Liver (tissue), 8 donors: ENCODE measurements at regions not wholly inside any gene's neighbourhood (a gene's known extent, or its start where the extent isn't known, plus 50 kb on each side); places are given as distances from the start of the nearest gene placed in this dataset.

Experiments
- DNase-seq: peaks from one replicate; pipeline ENCODE4 v3.0.0-alpha.2; 2017; ENCODE audit warnings: low spot score
- H3K27ac ChIP-seq, 2 donors: one replicate each; pipeline ENCODE4 v1.7.0; 2013; ENCODE audit warnings: inconsistent platforms in 2 of 2, low read length in 2 of 2, control low read depth in 1 of 2, low read depth in 1 of 2, mild to moderate bottlenecking in 1 of 2
- H3K27me3 ChIP-seq, 4 donors: one replicate each; pipeline versions ENCODE4 v1.6.1 to v1.7.0; 2013; ENCODE audit warnings: low read length in 3 of 4, inconsistent platforms in 1 of 4, mild to moderate bottlenecking in 1 of 4, moderate library complexity in 1 of 4; ENCODE audit not compliant: control insufficient read depth in 4 of 4, insufficient read depth in 4 of 4
- H3K36me3 ChIP-seq, 4 donors: one replicate each; pipeline versions ENCODE4 v1.6.1 to v1.7.0; 2013; ENCODE audit warnings: low read length in 3 of 4, mild to moderate bottlenecking in 3 of 4, low read depth in 1 of 4, moderate library complexity in 1 of 4; ENCODE audit not compliant: control insufficient read depth in 4 of 4, insufficient read depth in 3 of 4
- H3K4me1 ChIP-seq, 4 donors: one replicate each; pipeline versions ENCODE4 v1.6.1 to v1.7.0; 2013; ENCODE audit warnings: low read length in 3 of 4, mild to moderate bottlenecking in 3 of 4, moderate library complexity in 1 of 4; ENCODE audit not compliant: control insufficient read depth in 4 of 4, insufficient read depth in 4 of 4
- H3K4me3 ChIP-seq, 3 donors: one replicate each; pipeline versions ENCODE4 v1.6.1 to v1.7.0; 2013; ENCODE audit warnings: low read length in 3 of 3, control low read depth in 1 of 3, low read depth in 1 of 3, mild to moderate bottlenecking in 1 of 3
- H3K9ac ChIP-seq, 2 donors: one replicate each; pipeline ENCODE4 v1.7.0; 2013; ENCODE audit warnings: low read length in 2 of 2, mild to moderate bottlenecking in 2 of 2, moderate library complexity in 2 of 2, control low read depth in 1 of 2, low read depth in 1 of 2
- H3K9me3 ChIP-seq, 4 donors: one replicate each; pipeline versions ENCODE4 v1.6.1 to v1.7.0; 2013; ENCODE audit warnings: low read length in 3 of 4; ENCODE audit not compliant: control insufficient read depth in 4 of 4
- ATF3 ChIP-seq: IDR thresholded peaks from 2 replicates; pipeline ENCODE4 v1.6.1; 2016; ENCODE audit warnings: antibody characterized with exemption
- EGR1 ChIP-seq, 2 donors: IDR thresholded peaks; 2 replicates each; pipeline ENCODE4 v1.6.1; 2016 to 2018; ENCODE audit warnings: antibody characterized with exemption in 2 of 2, low read depth in 2 of 2
- FOXA1 ChIP-seq: IDR thresholded peaks from 2 replicates; pipeline ENCODE4 v1.6.1; 2016; ENCODE audit warnings: antibody characterized with exemption
- FOXA2 ChIP-seq: IDR thresholded peaks from 2 replicates; pipeline ENCODE4 v1.6.1; 2016; ENCODE audit warnings: antibody characterized with exemption
- GABPA ChIP-seq, 2 donors: IDR thresholded peaks in 1 of 2; conservative IDR thresholded peaks in 1 of 2; 2 replicates each; pipeline ENCODE4 v1.6.1; 2016; ENCODE audit warnings: antibody characterized with exemption in 2 of 2, mild to moderate bottlenecking in 1 of 2, moderate library complexity in 1 of 2
- HNF4A ChIP-seq, 2 donors: conservative IDR thresholded peaks; 2 replicates each; pipeline ENCODE4 v1.6.1; 2016; ENCODE audit warnings: antibody characterized with exemption in 2 of 2, mild to moderate bottlenecking in 2 of 2
- HNF4G ChIP-seq: IDR thresholded peaks from 2 replicates; pipeline ENCODE4 v1.6.1; 2016; ENCODE audit warnings: antibody characterized with exemption
- JUND ChIP-seq, 2 donors: IDR thresholded peaks; 2 replicates each; pipeline ENCODE4 v1.6.1; 2016; ENCODE audit warnings: antibody characterized with exemption in 2 of 2
- MAX ChIP-seq: IDR thresholded peaks from 2 replicates; pipeline ENCODE4 v1.6.1; 2016; ENCODE audit warnings: antibody characterized with exemption
- NR2F2 ChIP-seq: IDR thresholded peaks from 2 replicates; pipeline ENCODE4 v1.6.1; 2016; ENCODE audit warnings: antibody characterized with exemption
- RAD21 ChIP-seq, 2 donors: IDR thresholded peaks; 2 replicates each; pipeline ENCODE4 v1.6.1; 2016; ENCODE audit warnings: antibody characterized with exemption in 2 of 2, mild to moderate bottlenecking in 2 of 2
- REST ChIP-seq: IDR thresholded peaks from 2 replicates; pipeline ENCODE4 v1.6.1; 2016; ENCODE audit warnings: antibody characterized with exemption, mild to moderate bottlenecking
- RXRA ChIP-seq, 2 donors: IDR thresholded peaks; 2 replicates each; pipeline ENCODE4 v1.6.1; 2017 to 2018; ENCODE audit warnings: antibody characterized with exemption in 2 of 2, mild to moderate bottlenecking in 1 of 2
- SP1 ChIP-seq: IDR thresholded peaks from 2 replicates; pipeline ENCODE4 v1.6.1; 2018; ENCODE audit warnings: antibody characterized with exemption, mild to moderate bottlenecking
- TAF1 ChIP-seq: conservative IDR thresholded peaks from 2 replicates; pipeline ENCODE4 v1.6.1; 2016; ENCODE audit warnings: antibody characterized with exemption, mild to moderate bottlenecking
- YY1 ChIP-seq: IDR thresholded peaks from 2 replicates; pipeline ENCODE4 v1.6.1; 2016; ENCODE audit warnings: antibody characterized with exemption, mild to moderate bottlenecking
- WGBS: extraction: QIAGEN DNeasy Blood & Tissue Kit; methylation state at CpG from one replicate; pipeline ENCODE4 v1.1.7; 2013; 5-methylcytosine and 5-hydroxymethylcytosine counted together
- TF ChIP-seq, protein P1 (sequence below): fragments of 150-350 bp; IDR thresholded peaks from 2 replicates; pipeline ENCODE4 v1.5.1; 2017; ENCODE audit warnings: improper control_type of control experiment, low read depth, low read length; ENCODE audit not compliant: missing input control
- TF ChIP-seq, protein P2 (sequence below): IDR thresholded peaks from 2 replicates; pipeline ENCODE4 v1.6.1; 2016; ENCODE audit warnings: antibody characterized with exemption
- donor health status: healthy.
- donor health status: healthy.
- donor health status: healthy.
- donor health status: healthy.
- donor health status: healthy.

- TF ChIP-seq FOXA2 (no peak), SP1 (no peak), GABPA (IDR thresholded peaks at IDR 0.05 in 1 of 2, conservative IDR thresholded peaks at IDR 0.05 in 1 of 2) (no peak), EGR1 (IDR thresholded peaks at IDR 0.05; ENCODE audit: low read depth in 2 of 2) (no peak), YY1 (no peak), RXRA (IDR thresholded peaks at IDR 0.05) (no peak)
- TF ChIP-seq, protein P1, sequence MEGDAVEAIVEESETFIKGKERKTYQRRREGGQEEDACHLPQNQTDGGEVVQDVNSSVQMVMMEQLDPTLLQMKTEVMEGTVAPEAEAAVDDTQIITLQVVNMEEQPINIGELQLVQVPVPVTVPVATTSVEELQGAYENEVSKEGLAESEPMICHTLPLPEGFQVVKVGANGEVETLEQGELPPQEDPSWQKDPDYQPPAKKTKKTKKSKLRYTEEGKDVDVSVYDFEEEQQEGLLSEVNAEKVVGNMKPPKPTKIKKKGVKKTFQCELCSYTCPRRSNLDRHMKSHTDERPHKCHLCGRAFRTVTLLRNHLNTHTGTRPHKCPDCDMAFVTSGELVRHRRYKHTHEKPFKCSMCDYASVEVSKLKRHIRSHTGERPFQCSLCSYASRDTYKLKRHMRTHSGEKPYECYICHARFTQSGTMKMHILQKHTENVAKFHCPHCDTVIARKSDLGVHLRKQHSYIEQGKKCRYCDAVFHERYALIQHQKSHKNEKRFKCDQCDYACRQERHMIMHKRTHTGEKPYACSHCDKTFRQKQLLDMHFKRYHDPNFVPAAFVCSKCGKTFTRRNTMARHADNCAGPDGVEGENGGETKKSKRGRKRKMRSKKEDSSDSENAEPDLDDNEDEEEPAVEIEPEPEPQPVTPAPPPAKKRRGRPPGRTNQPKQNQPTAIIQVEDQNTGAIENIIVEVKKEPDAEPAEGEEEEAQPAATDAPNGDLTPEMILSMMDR, result no peak
Observed at GRCh38 chr18:78918707-78919106, 60.9 kb upstream of the SALL3 start (continued).

DNA sequence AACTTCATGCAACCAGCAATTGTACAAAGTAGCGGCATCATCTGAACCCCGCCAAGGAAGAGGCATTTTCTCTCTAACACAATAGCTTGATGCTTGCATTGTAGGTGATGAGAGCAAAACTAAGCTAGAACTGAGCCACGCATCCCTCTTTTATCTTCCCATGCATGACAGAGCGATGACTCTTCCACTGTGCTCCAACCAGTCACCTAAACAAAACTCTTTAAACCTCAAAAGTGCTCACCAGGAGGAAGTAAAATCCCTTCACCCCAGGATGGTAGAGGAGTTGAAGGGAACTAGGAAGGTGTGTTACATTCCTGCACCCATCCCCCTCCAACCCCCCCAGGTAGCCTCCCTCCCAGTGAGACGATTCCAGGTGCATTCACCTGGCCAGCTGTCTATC, 59.7 kb upstream of the SALL3 start:
- no peak for DNase-seq
- Histone ChIP-seq H3K27me3 (peaks cover 0 to 4% (median 1%) of the 10 kb centered on the region in 4 donors), H3K36me3 (no peaks in the 10 kb centered on the region), H3K4me1 (no peaks in the 10 kb centered on the region), H3K27ac (no peak overlapping the region), H3K4me3 (no peak overlapping the region), H3K9me3 (no peaks in the 10 kb centered on the region), H3K9ac (no peak overlapping the region)
- 78% methylated on average over 5 of the region's 5 CpGs for WGBS
- TF ChIP-seq RAD21 (IDR thresholded peaks at IDR 0.05), result no peak
- TF ChIP-seq, protein P2, sequence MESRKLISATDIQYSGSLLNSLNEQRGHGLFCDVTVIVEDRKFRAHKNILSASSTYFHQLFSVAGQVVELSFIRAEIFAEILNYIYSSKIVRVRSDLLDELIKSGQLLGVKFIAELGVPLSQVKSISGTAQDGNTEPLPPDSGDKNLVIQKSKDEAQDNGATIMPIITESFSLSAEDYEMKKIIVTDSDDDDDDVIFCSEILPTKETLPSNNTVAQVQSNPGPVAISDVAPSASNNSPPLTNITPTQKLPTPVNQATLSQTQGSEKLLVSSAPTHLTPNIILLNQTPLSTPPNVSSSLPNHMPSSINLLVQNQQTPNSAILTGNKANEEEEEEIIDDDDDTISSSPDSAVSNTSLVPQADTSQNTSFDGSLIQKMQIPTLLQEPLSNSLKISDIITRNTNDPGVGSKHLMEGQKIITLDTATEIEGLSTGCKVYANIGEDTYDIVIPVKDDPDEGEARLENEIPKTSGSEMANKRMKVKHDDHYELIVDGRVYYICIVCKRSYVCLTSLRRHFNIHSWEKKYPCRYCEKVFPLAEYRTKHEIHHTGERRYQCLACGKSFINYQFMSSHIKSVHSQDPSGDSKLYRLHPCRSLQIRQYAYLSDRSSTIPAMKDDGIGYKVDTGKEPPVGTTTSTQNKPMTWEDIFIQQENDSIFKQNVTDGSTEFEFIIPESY, result no peak
- no peak for TF ChIP-seq EGR1 (IDR thresholded peaks at IDR 0.05; ENCODE audit: low read depth in 2 of 2)
- TF ChIP-seq GABPA (IDR thresholded peaks at IDR 0.05 in 1 of 2, conservative IDR thresholded peaks at IDR 0.05 in 1 of 2), result no peak
- TF ChIP-seq SP1, result no peak
- TF ChIP-seq REST, result no peak
- TF ChIP-seq YY1, result no peak
- TF ChIP-seq, protein P1, result no peak
- TF ChIP-seq JUND (IDR thresholded peaks at IDR 0.05), result no peak
- TF ChIP-seq FOXA2, result no peak
- no peak for TF ChIP-seq NR2F2
- no peak for TF ChIP-seq ATF3
- no peak for TF ChIP-seq HNF4A (conservative IDR thresholded peaks at IDR 0.05)
- no peak for TF ChIP-seq HNF4G
- TF ChIP-seq MAX, result no peak
- TF ChIP-seq FOXA1, result no peak
- no peak for TF ChIP-seq RXRA (IDR thresholded peaks at IDR 0.05)
- TF ChIP-seq TAF1, result no peak
